ENCODE measurements at regions not wholly inside any gene's neighbourhood (a gene's known extent, or its start where the extent isn't known, plus 50 kb on each side); places are given as distances from the start of the nearest gene placed in this dataset.

- H3K4me1 ChIP-seq: peaks cover 0 to 4% of the 10 kb centered on the region in 2 donors
- no peaks in the 10 kb centered on the region for H3K36me3 ChIP-seq
- H3K9me3 ChIP-seq: no peaks in the 10 kb centered on the region
- H3K27me3 ChIP-seq: no peaks in the 10 kb centered on the region
- intact Hi-C loops (cut with DNase I): no loop called here
- no peak overlapping the region for H3K27ac ChIP-seq
- TF ChIP-seq, protein P1, sequence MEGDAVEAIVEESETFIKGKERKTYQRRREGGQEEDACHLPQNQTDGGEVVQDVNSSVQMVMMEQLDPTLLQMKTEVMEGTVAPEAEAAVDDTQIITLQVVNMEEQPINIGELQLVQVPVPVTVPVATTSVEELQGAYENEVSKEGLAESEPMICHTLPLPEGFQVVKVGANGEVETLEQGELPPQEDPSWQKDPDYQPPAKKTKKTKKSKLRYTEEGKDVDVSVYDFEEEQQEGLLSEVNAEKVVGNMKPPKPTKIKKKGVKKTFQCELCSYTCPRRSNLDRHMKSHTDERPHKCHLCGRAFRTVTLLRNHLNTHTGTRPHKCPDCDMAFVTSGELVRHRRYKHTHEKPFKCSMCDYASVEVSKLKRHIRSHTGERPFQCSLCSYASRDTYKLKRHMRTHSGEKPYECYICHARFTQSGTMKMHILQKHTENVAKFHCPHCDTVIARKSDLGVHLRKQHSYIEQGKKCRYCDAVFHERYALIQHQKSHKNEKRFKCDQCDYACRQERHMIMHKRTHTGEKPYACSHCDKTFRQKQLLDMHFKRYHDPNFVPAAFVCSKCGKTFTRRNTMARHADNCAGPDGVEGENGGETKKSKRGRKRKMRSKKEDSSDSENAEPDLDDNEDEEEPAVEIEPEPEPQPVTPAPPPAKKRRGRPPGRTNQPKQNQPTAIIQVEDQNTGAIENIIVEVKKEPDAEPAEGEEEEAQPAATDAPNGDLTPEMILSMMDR (IDR thresholded peaks at IDR 0.05): no peak
- no peak for DNase-seq (ENCODE audit: low spot score in 2 of 2)
- no peak overlapping the region for H3K4me3 ChIP-seq
Measured at GRCh38 chr6:92147246-92147645, 1272.1 kb downstream of the EPHA7 start.

GRCh38 chr6:92139601-92140000, 1279.8 kb downstream of the EPHA7 start:
- peaks cover 0 to 4% of the 10 kb centered on the region in 2 donors for H3K4me1 ChIP-seq
- H3K4me3 ChIP-seq: no peak overlapping the region
- no peak for DNase-seq (ENCODE audit: low spot score in 2 of 2)
- H3K27ac ChIP-seq: no peak overlapping the region
- H3K27me3 ChIP-seq: no peaks in the 10 kb centered on the region
- TF ChIP-seq, protein P1 (IDR thresholded peaks at IDR 0.05): no peak
- no peaks in the 10 kb centered on the region for H3K36me3 ChIP-seq
- H3K9me3 ChIP-seq: no peaks in the 10 kb centered on the region
- intact Hi-C loops (cut with DNase I): no loop called here

GRCh38 chr6:92132957-92133356, 1286.4 kb downstream of the EPHA7 start:
- TF ChIP-seq, protein P1 (IDR thresholded peaks at IDR 0.05): no peak
- H3K4me1 ChIP-seq: no peaks in the 10 kb centered on the region
- no peak overlapping the region for H3K4me3 ChIP-seq
- intact Hi-C loops (cut with DNase I): no loop called here
- no peaks in the 10 kb centered on the region for H3K9me3 ChIP-seq
- H3K27ac ChIP-seq: no peak overlapping the region
- no peaks in the 10 kb centered on the region for H3K36me3 ChIP-seq
- no peak for DNase-seq (ENCODE audit: low spot score in 2 of 2)
- H3K27me3 ChIP-seq: no peaks in the 10 kb centered on the region

DNA sequence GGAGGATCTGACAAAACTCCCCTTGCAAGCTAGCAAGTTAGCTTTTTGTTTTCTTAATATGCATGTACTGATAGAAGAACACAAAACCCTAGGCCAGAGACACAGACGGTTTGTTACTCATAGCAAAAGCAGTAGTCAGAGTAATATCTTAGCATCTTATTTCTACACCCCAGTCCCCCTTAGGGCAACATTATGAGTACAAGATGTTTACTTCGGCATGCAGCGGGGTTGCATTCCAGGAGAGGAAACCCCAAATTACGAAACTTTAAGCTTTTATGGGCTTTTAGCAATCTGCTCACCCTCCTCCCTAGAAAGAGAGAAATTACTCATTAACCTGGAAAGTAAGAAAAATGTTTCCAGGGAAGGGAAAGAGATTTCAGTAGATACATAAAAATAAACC, 1286.9 kb downstream of the EPHA7 start:
- TF ChIP-seq, protein P1 (IDR thresholded peaks at IDR 0.05): no peak
- Histone ChIP-seq H3K4me3 (no peak overlapping the region), H3K36me3 (no peaks in the 10 kb centered on the region), H3K27ac (no peak overlapping the region), H3K27me3 (no peaks in the 10 kb centered on the region), H3K9me3 (no peaks in the 10 kb centered on the region), H3K4me1 (no peaks in the 10 kb centered on the region)
- no peak for DNase-seq (ENCODE audit: low spot score in 2 of 2)
- intact Hi-C loops (cut with DNase I): no loop called here

DNA sequence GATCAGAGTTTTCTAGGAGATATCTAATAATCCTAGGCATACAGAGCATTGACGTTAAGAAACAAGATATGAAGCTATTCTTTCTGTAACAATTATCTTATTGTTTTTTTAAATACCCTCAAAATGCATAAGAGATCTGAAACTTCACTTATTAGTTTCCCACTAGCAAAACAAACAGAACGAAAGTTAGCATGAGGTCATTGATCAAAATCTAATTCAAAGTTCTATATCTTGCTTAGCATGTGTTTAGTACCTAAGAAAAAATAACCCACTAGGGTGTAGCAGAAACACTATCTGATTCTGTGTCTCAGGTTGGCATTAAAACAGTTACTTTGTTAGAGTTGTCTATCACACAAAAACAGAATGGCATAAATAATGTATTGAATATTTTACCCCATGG, 1288.4 kb downstream of the EPHA7 start:
- Histone ChIP-seq H3K36me3 (no peaks in the 10 kb centered on the region), H3K4me1 (no peaks in the 10 kb centered on the region), H3K27me3 (no peaks in the 10 kb centered on the region), H3K9me3 (no peaks in the 10 kb centered on the region), H3K4me3 (no peak overlapping the region), H3K27ac (no peak overlapping the region)
- TF ChIP-seq, protein P1 (IDR thresholded peaks at IDR 0.05): no peak
- intact Hi-C loops (cut with DNase I): no loop called here
- DNase-seq (ENCODE audit: low spot score in 2 of 2): no peak

- H3K27ac ChIP-seq: no peak overlapping the region
- intact Hi-C loops (cut with DNase I): no loop called here
Measured at GRCh38 chr6:92126983-92127382, 1292.4 kb downstream of the EPHA7 start.

More at GRCh38 chr6:92126983-92127382, 1292.4 kb downstream of the EPHA7 start:
- TF ChIP-seq, protein P1 (IDR thresholded peaks at IDR 0.05): no peak
- H3K36me3 ChIP-seq: no peaks in the 10 kb centered on the region
- H3K9me3 ChIP-seq: no peaks in the 10 kb centered on the region
- no peaks in the 10 kb centered on the region for H3K4me1 ChIP-seq
- no peak overlapping the region for H3K4me3 ChIP-seq
- DNase-seq (ENCODE audit: low spot score in 2 of 2): no peak
- H3K27me3 ChIP-seq: no peaks in the 10 kb centered on the region
